CD14-positive monocyte (primary cell): ENCODE measurements at regions not wholly inside any gene's neighbourhood (a gene's known extent, or its start where the extent isn't known, plus 50 kb on each side); places are given as distances from the start of the nearest gene placed in this dataset.

Experiments used
- DNase-seq, 3 donors: peaks; one replicate each; pipeline ENCODE4 v3.0.0-alpha.2; 2011 to 2022
- H2AFZ ChIP-seq: 2 replicates; pipeline ENCODE4 v1.6.0; 2012; ENCODE audit warnings: mild to moderate bottlenecking, low read depth, low read length, inconsistent platforms; ENCODE audit not compliant: insufficient read depth, poor library complexity, severe bottlenecking
- H3K27ac ChIP-seq, 2 donors: 1 replicate in 1 of 2; 2 replicates in 1 of 2; pipeline ENCODE4 v1.5.1; 2012 to 2013; ENCODE audit warnings: low read length in 2 of 2, control low read depth in 1 of 2, inconsistent platforms in 1 of 2, low read depth in 1 of 2, mild to moderate bottlenecking in 1 of 2
- H3K27me3 ChIP-seq, 2 donors: one replicate each; pipeline versions ENCODE4 v1.6.0 to v1.6.1; 2011 to 2013; ENCODE audit warnings: low read length in 2 of 2; ENCODE audit not compliant: control insufficient read depth in 2 of 2, insufficient read depth in 2 of 2
- H3K36me3 ChIP-seq, 2 donors: replicated peaks in 1 of 2; 1 replicate in 1 of 2; 2 replicates in 1 of 2; pipeline versions ENCODE4 v1.5.1 to v1.6.1; 2012 to 2013; ENCODE audit warnings: low read length in 2 of 2, control low read depth in 1 of 2, inconsistent platforms in 1 of 2, mild to moderate bottlenecking in 1 of 2; ENCODE audit not compliant: insufficient read depth in 2 of 2, control insufficient read depth in 1 of 2
- H3K4me1 ChIP-seq, 2 donors: 1 replicate in 1 of 2; 2 replicates in 1 of 2; pipeline versions ENCODE4 v1.5.1 to v1.6.1; 2012 to 2013; ENCODE audit warnings: low read length in 2 of 2, control low read depth in 1 of 2, inconsistent platforms in 1 of 2, mild to moderate bottlenecking in 1 of 2, moderate library complexity in 1 of 2; ENCODE audit not compliant: insufficient read depth in 2 of 2, control insufficient read depth in 1 of 2
- H3K4me2 ChIP-seq: replicated peaks from 2 replicates; pipeline ENCODE3; 2012; ENCODE audit warnings: low read length, moderate library complexity, mild to moderate bottlenecking; ENCODE audit not compliant: poor library complexity, severe bottlenecking; ENCODE audit errors: extremely low read depth
- H3K4me3 ChIP-seq, 3 experiments: fragments of 200-600 bp in 1 of 3; sonication (generic) in 1 of 3; replicated peaks in 1 of 3; 1 replicate in 2 of 3; 2 replicates in 1 of 3; pipeline ENCODE4 v1.5.1; 2011 to 2013; ENCODE audit warnings: low read length in 3 of 3, mild to moderate bottlenecking in 3 of 3, control low read depth in 2 of 3, low read depth in 2 of 3, inconsistent platforms in 1 of 3, moderate library complexity in 1 of 3
- H3K79me2 ChIP-seq: 2 replicates; pipeline ENCODE4 v1.6.0; 2012; ENCODE audit warnings: mild to moderate bottlenecking, control low read depth, inconsistent platforms, low read length, moderate library complexity; ENCODE audit not compliant: insufficient read depth
- H3K9ac ChIP-seq: 2 replicates; pipeline ENCODE4 v1.6.0; 2017; ENCODE audit warnings: low read length, mild to moderate bottlenecking; ENCODE audit not compliant: insufficient read depth, poor library complexity, severe bottlenecking
- H3K9me3 ChIP-seq, 2 donors: replicated peaks in 1 of 2; 1 replicate in 1 of 2; 2 replicates in 1 of 2; pipeline versions ENCODE4 v1.5.1 to v1.6.1; 2012 to 2013; ENCODE audit warnings: low read length in 2 of 2, control low read depth in 1 of 2; ENCODE audit not compliant: control insufficient read depth in 1 of 2, insufficient read depth in 1 of 2
- H4K20me1 ChIP-seq: 2 replicates; pipeline ENCODE4 v1.6.0; 2012; ENCODE audit warnings: mild to moderate bottlenecking, low read length, control low read depth, moderate library complexity; ENCODE audit not compliant: insufficient read depth
- H3K27ac Mint-ChIP-seq, 7 donors: one replicate each; pipeline ENCODE4 v1.8.0; 2020; ENCODE audit warnings: mild to moderate bottlenecking in 7 of 7, mixed read lengths in 7 of 7, moderate library complexity in 6 of 7, inconsistent platforms in 2 of 7
- H3K27me3 Mint-ChIP-seq, 3 donors: one replicate each; pipeline ENCODE4 v1.8.0; 2021 to 2022; ENCODE audit warnings: low read depth in 3 of 3, mild to moderate bottlenecking in 3 of 3, mixed read lengths in 3 of 3, moderate library complexity in 3 of 3, inconsistent platforms in 1 of 3
- H3K36me3 Mint-ChIP-seq, 2 donors: one replicate each; pipeline ENCODE4 v1.8.0; 2020; ENCODE audit warnings: mixed read lengths in 2 of 2, inconsistent platforms in 1 of 2, mild to moderate bottlenecking in 1 of 2
- H3K4me1 Mint-ChIP-seq: one replicate; pipeline ENCODE4 v1.8.0; 2020; ENCODE audit warnings: mild to moderate bottlenecking, mixed read lengths
- H3K4me3 Mint-ChIP-seq, 2 donors: one replicate each; pipeline ENCODE4 v1.8.0; 2020; ENCODE audit warnings: mild to moderate bottlenecking in 2 of 2, mixed read lengths in 2 of 2, moderate library complexity in 1 of 2
- H3K9me3 Mint-ChIP-seq, 7 donors: one replicate each; pipeline ENCODE4 v1.8.0; 2020 to 2022; ENCODE audit warnings: mixed read lengths in 7 of 7, mild to moderate bottlenecking in 6 of 7, moderate library complexity in 6 of 7, inconsistent platforms in 2 of 7
- CTCF ChIP-seq: fragments of 200-600 bp; IDR thresholded peaks from one replicate; pipeline ENCODE4 v1.8.0; 2022; ENCODE audit warnings: antibody characterized with exemption, mild to moderate bottlenecking
- WGBS: methylation state at CpG from one replicate; pipeline ENCODE4 v1.1.5; 2013; ENCODE audit warnings: missing lambda C conversion rate; ENCODE audit not compliant: insufficient coverage; 5-methylcytosine and 5-hydroxymethylcytosine counted together
- intact Hi-C, 2 donors: fragments of 100-400 bp; cut with micrococcal nuclease; formaldehyde crosslinking; loops; one replicate each; pipeline versions ENCODE4 v1.15.0 to v1.15.1; 2023

GRCh38 chr5:40397976-40398375 is 281.7 kb upstream of the PTGER4 start:
- H3K36me3 ChIP-seq: no peaks in the 10 kb centered on the region
- H3K27me3 ChIP-seq: no peaks in the 10 kb centered on the region
- H3K27ac ChIP-seq: no peak overlapping the region
- H3K9ac ChIP-seq: no peak overlapping the region
- no peak overlapping the region for H3K4me3 ChIP-seq
- H2AFZ ChIP-seq: no peak overlapping the region
- no peak for TF ChIP-seq CTCF
- no peak for DNase-seq
- H3K4me1 ChIP-seq: peaks cover 8 to 15% of the 10 kb centered on the region in 2 donors
- Mint-ChIP-seq H3K27ac (no peak overlapping the region), H3K4me3 (no peak overlapping the region), H3K27me3 (peaks cover 0 to 2% (median 0%) of the 10 kb centered on the region in 3 donors), H3K4me1 (peaks cover 31% of the 10 kb centered on the region), H3K36me3 (no peaks in the 10 kb centered on the region), H3K9me3 (no peaks in the 10 kb centered on the region)
- no peak overlapping the region for H3K4me2 ChIP-seq
- no peaks in the 10 kb centered on the region for H3K79me2 ChIP-seq
- intact Hi-C loops: no loop called here
- no CpG with 5 or more reads among the region's 1 CpG for WGBS
- H4K20me1 ChIP-seq: no peaks in the 10 kb centered on the region
- H3K9me3 ChIP-seq: no peaks in the 10 kb centered on the region

- H3K4me3 ChIP-seq: no peak overlapping the region
- Mint-ChIP-seq H3K36me3 (no peaks in the 10 kb centered on the region), H3K27ac (peak overlapping the region in 4 of 7 donors; percentile 34 to 87 (median 79)), H3K9me3 (no peaks in the 10 kb centered on the region), H3K4me1 (peaks cover 34% of the 10 kb centered on the region), H3K27me3 (peaks cover 0 to 2% (median 0%) of the 10 kb centered on the region in 3 donors), H3K4me3 (no peak overlapping the region)
- no peaks in the 10 kb centered on the region for H3K79me2 ChIP-seq
- no peaks in the 10 kb centered on the region for H3K27me3 ChIP-seq
- no peaks in the 10 kb centered on the region for H3K9me3 ChIP-seq
- no peak overlapping the region for H3K27ac ChIP-seq
- DNase-seq: peak in 1 of 3 donors; percentile 83
- H3K36me3 ChIP-seq: no peaks in the 10 kb centered on the region
- intact Hi-C loops: no loop called here
- peaks cover 15 to 22% of the 10 kb centered on the region in 2 donors for H3K4me1 ChIP-seq
- no peak overlapping the region for H2AFZ ChIP-seq
- H4K20me1 ChIP-seq: no peaks in the 10 kb centered on the region
- TF ChIP-seq CTCF: no peak
- WGBS: 50% methylated on average over 1 of the region's 2 CpGs
- no peak overlapping the region for H3K4me2 ChIP-seq
- H3K9ac ChIP-seq: no peak overlapping the region
Observed at GRCh38 chr5:40397091-40397490, 282.6 kb upstream of the PTGER4 start.
